Osteocyte (in vitro differentiated cells): ENCODE measurements at regions not wholly inside any gene's neighbourhood (a gene's known extent, or its start where the extent isn't known, plus 50 kb on each side); places are given as distances from the start of the nearest gene placed in this dataset.

Experiments used
- DNase-seq: peaks from one replicate; pipeline ENCODE4 v3.0.0; 2021; ENCODE audit warnings: mixed read lengths; ENCODE audit not compliant: unreplicated experiment; ENCODE audit errors: extremely low spot score
- H3K27ac Mint-ChIP-seq: one replicate; pipeline ENCODE4 v1.8.0; 2021; ENCODE audit warnings: mild to moderate bottlenecking, mixed read lengths; ENCODE audit not compliant: unreplicated experiment
- H3K27me3 Mint-ChIP-seq: one replicate; pipeline ENCODE4 v1.8.0; 2021; ENCODE audit warnings: mixed read lengths; ENCODE audit not compliant: unreplicated experiment
- H3K36me3 Mint-ChIP-seq: one replicate; pipeline ENCODE4 v1.8.0; 2021; ENCODE audit warnings: mixed read lengths; ENCODE audit not compliant: unreplicated experiment
- H3K4me1 Mint-ChIP-seq: one replicate; pipeline ENCODE4 v1.8.0; 2021; ENCODE audit warnings: mixed read lengths; ENCODE audit not compliant: unreplicated experiment
- H3K4me3 Mint-ChIP-seq: one replicate; pipeline ENCODE4 v1.8.0; 2021; ENCODE audit warnings: mild to moderate bottlenecking, moderate library complexity, mixed read lengths; ENCODE audit not compliant: unreplicated experiment
- H3K9me3 Mint-ChIP-seq: one replicate; pipeline ENCODE4 v1.8.0; 2021; ENCODE audit warnings: mixed read lengths; ENCODE audit not compliant: unreplicated experiment
- CTCF ChIP-seq: fragments of 200-600 bp; sonication (generic); IDR thresholded peaks from 2 replicates; pipeline ENCODE4 v1.5.0; 2021; ENCODE audit warnings: antibody characterized with exemption, mild to moderate bottlenecking, moderate library complexity

DNA sequence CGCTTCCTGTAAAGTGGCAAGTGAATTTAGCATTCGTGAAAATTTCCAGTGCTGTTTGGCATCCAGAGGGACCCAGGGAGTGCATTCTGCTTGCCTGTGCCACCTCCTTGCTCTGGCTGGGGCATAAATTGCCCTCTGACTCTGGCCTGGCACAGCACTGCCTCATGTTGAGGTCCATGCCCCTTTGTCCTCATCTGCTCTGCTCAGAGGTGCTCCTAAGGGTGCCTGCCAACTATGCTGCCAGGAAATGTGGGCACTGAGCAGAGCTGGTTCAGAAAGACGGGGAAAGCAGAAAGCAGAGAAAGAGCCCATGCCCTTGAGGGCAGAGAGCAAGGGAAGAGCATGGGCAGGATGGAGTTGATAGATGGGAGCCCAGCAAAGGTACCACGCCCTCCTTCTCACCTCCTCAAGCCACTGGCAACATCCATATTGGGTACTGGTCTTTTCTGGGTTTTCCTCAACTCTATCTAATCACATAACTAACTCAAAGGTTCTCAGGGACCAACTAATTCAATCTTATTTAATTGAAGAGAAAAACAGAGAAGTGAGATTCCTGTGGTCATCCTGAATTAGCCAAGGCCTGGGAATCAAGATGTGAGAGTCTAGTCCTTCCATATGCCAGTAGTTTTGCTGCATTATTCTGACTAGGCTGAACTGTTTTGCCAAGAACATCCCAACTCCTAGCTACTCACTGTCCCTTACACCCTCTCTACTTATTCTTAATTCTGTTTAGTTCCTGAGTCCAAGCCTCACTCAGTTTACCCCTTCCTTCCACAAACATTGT lies 441.5 kb upstream of the TNP1 start:
- no peak for TF ChIP-seq CTCF
- Mint-ChIP-seq H3K4me1 (peaks cover 2% of the 10 kb centered on the region), H3K27ac (no peak overlapping the region), H3K36me3 (peaks cover 12% of the 10 kb centered on the region), H3K27me3 (no peaks in the 10 kb centered on the region), H3K4me3 (no peak overlapping the region), H3K9me3 (peaks cover 12% of the 10 kb centered on the region)
- DNase-seq: no peak

- Mint-ChIP-seq H3K36me3 (peaks cover 12% of the 10 kb centered on the region), H3K4me1 (no peaks in the 10 kb centered on the region), H3K27ac (no peak overlapping the region), H3K9me3 (peaks cover 16% of the 10 kb centered on the region), H3K27me3 (no peaks in the 10 kb centered on the region), H3K4me3 (no peak overlapping the region)
- TF ChIP-seq CTCF: no peak
- no peak for DNase-seq
Measured at GRCh38 chr2:217299590-217299989, 439.7 kb upstream of the TNP1 start.

- no peak overlapping the region for H3K27ac Mint-ChIP-seq
- H3K9me3 Mint-ChIP-seq: peaks cover 16% of the 10 kb centered on the region
- no peaks in the 10 kb centered on the region for H3K4me1 Mint-ChIP-seq
- H3K27me3 Mint-ChIP-seq: no peaks in the 10 kb centered on the region
- no peak overlapping the region for H3K4me3 Mint-ChIP-seq
- peaks cover 10% of the 10 kb centered on the region for H3K36me3 Mint-ChIP-seq
- TF ChIP-seq CTCF: no peak
- no peak for DNase-seq
Measured at GRCh38 chr2:217297096-217297495, 437.2 kb upstream of the TNP1 start.

GRCh38 chr2:217294818-217295217 lies 435.0 kb upstream of the TNP1 start:
- Mint-ChIP-seq H3K9me3 (peaks cover 16% of the 10 kb centered on the region), H3K4me3 (no peak overlapping the region), H3K27me3 (no peaks in the 10 kb centered on the region), H3K4me1 (peaks cover 5% of the 10 kb centered on the region), H3K27ac (no peak overlapping the region), H3K36me3 (peaks cover 10% of the 10 kb centered on the region)
- DNase-seq: no peak
- no peak for TF ChIP-seq CTCF

GRCh38 chr2:217294211-217294610 lies 434.3 kb upstream of the TNP1 start:
- peaks cover 10% of the 10 kb centered on the region for H3K36me3 Mint-ChIP-seq
- H3K27me3 Mint-ChIP-seq: no peaks in the 10 kb centered on the region
- no peak overlapping the region for H3K27ac Mint-ChIP-seq
- no peak for TF ChIP-seq CTCF
- no peak overlapping the region for H3K4me3 Mint-ChIP-seq
- H3K9me3 Mint-ChIP-seq: peaks cover 16% of the 10 kb centered on the region
- H3K4me1 Mint-ChIP-seq: peaks cover 10% of the 10 kb centered on the region
- DNase-seq: no peak
